ENCODE measurements at regions not wholly inside any gene's neighbourhood (a gene's known extent, or its start where the extent isn't known, plus 50 kb on each side); places are given as distances from the start of the nearest gene placed in this dataset.

DNA sequence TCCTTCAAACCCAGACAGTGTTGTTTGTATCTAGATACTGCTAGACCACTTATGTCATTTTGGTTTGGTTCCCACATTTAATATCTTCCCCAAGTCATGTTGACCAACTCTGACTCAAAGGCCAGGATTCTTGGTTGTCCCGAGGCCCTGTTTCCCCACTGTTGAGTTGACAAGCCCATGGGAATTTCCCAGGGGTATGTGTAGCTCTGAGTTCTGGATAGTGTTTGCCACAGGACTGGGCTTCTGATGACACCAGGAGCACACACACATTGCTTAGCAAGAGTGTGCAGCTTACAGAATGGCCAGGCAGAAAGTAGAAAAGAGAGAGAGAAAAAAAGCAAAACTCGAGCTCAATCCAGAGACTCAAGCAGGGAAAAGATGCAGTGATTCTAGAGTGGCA, 214.4 kb downstream of the NXNL2 start:
- no peak overlapping the region for H3K4me3 ChIP-seq
- DNase-seq, result no peak
- intact Hi-C loops (cut with DNase I; ENCODE audit: low total_unique reads) (no loop called here), in situ Hi-C loops (cut with MboI; ENCODE audit: low pct_ligation_motif_present in 1 of 4, low pct_unique_long_range_greater_than_20kb in 1 of 4, low sequenced_read_pairs in 3 of 4) (no loop called here)
- peak overlapping the region; percentile 49 to 72 (median 53) for H3K27ac ChIP-seq
- no peaks in the 10 kb centered on the region for H3K36me3 ChIP-seq
- peaks cover 0 to 27% (median 16%) of the 10 kb centered on the region in 4 donors for H3K4me1 ChIP-seq
- no peaks in the 10 kb centered on the region for H3K9me3 ChIP-seq
- H3K27me3 ChIP-seq, result no peaks in the 10 kb centered on the region
- TF ChIP-seq EP300 (IDR thresholded peaks at IDR 0.05; ENCODE audit: low read depth) (no peak), POLR2A (IDR thresholded peaks at IDR 0.05) (no peak)
- TF ChIP-seq, protein P1, sequence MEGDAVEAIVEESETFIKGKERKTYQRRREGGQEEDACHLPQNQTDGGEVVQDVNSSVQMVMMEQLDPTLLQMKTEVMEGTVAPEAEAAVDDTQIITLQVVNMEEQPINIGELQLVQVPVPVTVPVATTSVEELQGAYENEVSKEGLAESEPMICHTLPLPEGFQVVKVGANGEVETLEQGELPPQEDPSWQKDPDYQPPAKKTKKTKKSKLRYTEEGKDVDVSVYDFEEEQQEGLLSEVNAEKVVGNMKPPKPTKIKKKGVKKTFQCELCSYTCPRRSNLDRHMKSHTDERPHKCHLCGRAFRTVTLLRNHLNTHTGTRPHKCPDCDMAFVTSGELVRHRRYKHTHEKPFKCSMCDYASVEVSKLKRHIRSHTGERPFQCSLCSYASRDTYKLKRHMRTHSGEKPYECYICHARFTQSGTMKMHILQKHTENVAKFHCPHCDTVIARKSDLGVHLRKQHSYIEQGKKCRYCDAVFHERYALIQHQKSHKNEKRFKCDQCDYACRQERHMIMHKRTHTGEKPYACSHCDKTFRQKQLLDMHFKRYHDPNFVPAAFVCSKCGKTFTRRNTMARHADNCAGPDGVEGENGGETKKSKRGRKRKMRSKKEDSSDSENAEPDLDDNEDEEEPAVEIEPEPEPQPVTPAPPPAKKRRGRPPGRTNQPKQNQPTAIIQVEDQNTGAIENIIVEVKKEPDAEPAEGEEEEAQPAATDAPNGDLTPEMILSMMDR (IDR thresholded peaks at IDR 0.05), result no peak
- WGBS, 2 donors (ENCODE audit: low coverage in 1 of 2), result 49 to 62% methylated on average over 2 of the region's 2 CpGs

DNA sequence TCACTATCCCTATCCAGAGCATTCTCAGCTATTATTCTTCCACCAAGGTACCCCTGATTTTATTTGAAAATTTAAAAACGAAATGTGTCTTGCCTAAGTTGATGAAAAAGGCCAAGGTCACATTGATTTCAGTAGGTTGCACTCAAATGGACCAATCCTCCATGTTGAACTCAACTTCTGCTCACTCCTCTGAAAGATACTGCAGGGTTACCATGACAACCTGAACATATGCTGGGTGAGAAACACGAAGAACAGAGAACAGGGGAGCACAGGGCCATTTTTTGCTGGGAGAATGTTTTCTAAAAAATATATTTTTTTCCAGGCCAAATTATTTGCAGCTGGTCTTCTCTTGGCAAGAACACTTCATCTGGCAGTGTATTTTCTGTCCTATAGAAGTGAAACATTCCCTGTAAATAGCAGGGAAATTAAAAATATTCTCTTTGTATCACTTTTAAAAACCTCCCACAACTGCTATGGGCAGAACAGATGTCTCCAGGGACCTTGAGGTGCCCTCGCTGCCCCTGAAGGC, 215.9 kb downstream of the NXNL2 start:
- in situ Hi-C loops (cut with MboI; ENCODE audit: low pct_ligation_motif_present in 1 of 4, low pct_unique_long_range_greater_than_20kb in 1 of 4, low sequenced_read_pairs in 3 of 4), result no loop called here
- intact Hi-C loops (cut with DNase I; ENCODE audit: low total_unique reads), result no loop called here
- TF ChIP-seq POLR2A (IDR thresholded peaks at IDR 0.05) (no peak), EP300 (IDR thresholded peaks at IDR 0.05; ENCODE audit: low read depth) (no peak), POLR2AphosphoS5 (IDR thresholded peaks at IDR 0.05) (no peak)
- TF ChIP-seq, protein P1 (IDR thresholded peaks at IDR 0.05), result no peak
- Histone ChIP-seq H3K27ac (no peak overlapping the region), H3K4me3 (no peak overlapping the region), H3K36me3 (no peaks in the 10 kb centered on the region), H3K9me3 (no peaks in the 10 kb centered on the region), H3K27me3 (no peaks in the 10 kb centered on the region), H3K4me1 (peaks cover 0 to 22% (median 16%) of the 10 kb centered on the region in 4 donors)
- no peak for DNase-seq
- WGBS, 2 donors (ENCODE audit: low coverage in 1 of 2), result 43 to 63% methylated on average over 2 to 3 of the region's 3 CpGs

DNA sequence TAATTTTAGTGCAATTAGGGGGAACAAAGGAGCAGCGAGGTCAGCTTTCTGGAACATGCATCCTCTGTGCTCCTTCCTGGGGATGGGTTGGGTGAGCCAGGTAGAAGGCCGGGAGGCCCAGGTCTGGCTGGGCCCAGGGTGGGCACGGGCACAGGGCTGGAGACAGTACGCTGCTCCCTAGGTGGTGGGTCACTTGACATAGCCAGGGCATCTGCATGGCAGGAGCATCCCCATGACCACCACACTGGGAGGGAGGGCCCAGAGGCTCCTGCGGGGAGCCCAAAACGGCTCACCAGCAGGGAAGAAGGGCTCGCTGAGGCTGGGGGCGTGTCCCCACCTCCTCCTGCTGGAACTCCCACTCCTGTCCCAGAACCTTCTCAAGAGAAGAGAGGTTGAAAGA, 216.8 kb downstream of the NXNL2 start:
- TF ChIP-seq POLR2A (IDR thresholded peaks at IDR 0.05) (no peak), EP300 (IDR thresholded peaks at IDR 0.05; ENCODE audit: low read depth) (no peak), POLR2AphosphoS5 (IDR thresholded peaks at IDR 0.05) (no peak)
- TF ChIP-seq, protein P1 (IDR thresholded peaks at IDR 0.05), result no peak
- WGBS, 2 donors (ENCODE audit: low coverage in 1 of 2), result 74 to 92% methylated on average over 4 to 8 of the region's 8 CpGs
- peaks cover 0 to 17% (median 10%) of the 10 kb centered on the region in 4 donors for H3K4me1 ChIP-seq
- H3K27ac ChIP-seq, result no peak overlapping the region
- in situ Hi-C loops (cut with MboI; ENCODE audit: low pct_ligation_motif_present in 1 of 4, low pct_unique_long_range_greater_than_20kb in 1 of 4, low sequenced_read_pairs in 3 of 4) (no loop called here), intact Hi-C loops (cut with DNase I; ENCODE audit: low total_unique reads) (no loop called here)
- no peak for DNase-seq
- no peaks in the 10 kb centered on the region for H3K27me3 ChIP-seq
- no peaks in the 10 kb centered on the region for H3K9me3 ChIP-seq
- no peak overlapping the region for H3K4me3 ChIP-seq
- H3K36me3 ChIP-seq, result no peaks in the 10 kb centered on the region

DNA sequence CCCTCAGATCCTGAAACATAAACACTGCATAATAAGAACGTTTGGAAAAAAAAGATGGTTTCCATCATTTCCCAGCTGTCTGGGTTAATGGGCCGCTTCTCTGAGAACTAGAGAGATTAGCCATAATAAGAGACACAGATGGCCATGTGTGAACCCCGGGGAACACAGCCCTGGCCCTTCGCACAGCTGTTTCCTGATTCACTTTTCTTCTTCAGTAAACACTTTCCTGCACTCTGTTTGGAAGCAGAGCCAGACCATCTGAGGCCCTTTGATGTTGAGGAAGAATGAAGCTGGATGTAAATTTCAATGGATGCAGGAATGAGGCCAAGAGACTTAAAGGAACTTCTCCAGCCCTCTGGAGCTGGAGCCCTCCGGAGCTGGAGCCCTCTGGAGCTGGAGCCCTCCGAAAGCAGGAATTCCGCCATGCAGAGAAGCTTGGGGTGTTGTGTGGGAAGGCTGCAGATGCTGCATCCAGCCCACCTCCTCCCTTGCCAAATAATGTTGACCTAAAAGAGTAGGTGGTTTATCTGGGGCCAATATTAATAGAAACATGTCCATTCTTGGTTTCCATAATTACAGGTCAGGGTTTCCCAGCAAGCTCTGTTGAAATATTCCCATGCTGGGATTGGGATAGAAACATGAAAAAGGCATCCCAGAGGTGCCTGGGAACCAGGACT, 218.9 kb downstream of the NXNL2 start:
- H3K4me3 ChIP-seq, result no peak overlapping the region
- H3K4me1 ChIP-seq, result peaks cover 0 to 8% (median 2%) of the 10 kb centered on the region in 4 donors
- in situ Hi-C loops (cut with MboI; ENCODE audit: low pct_ligation_motif_present in 1 of 4, low pct_unique_long_range_greater_than_20kb in 1 of 4, low sequenced_read_pairs in 3 of 4) (no loop called here), intact Hi-C loops (cut with DNase I; ENCODE audit: low total_unique reads) (no loop called here)
- 47 to 60% methylated on average over 1 to 7 of the region's 7 CpGs for WGBS, 2 donors (ENCODE audit: low coverage in 1 of 2)
- no peaks in the 10 kb centered on the region for H3K9me3 ChIP-seq
- no peak for DNase-seq
- no peak for TF ChIP-seq EP300 (IDR thresholded peaks at IDR 0.05; ENCODE audit: low read depth)
- TF ChIP-seq POLR2A (IDR thresholded peaks at IDR 0.05), result no peak
- TF ChIP-seq POLR2AphosphoS5 (IDR thresholded peaks at IDR 0.05), result no peak
- TF ChIP-seq, protein P1 (IDR thresholded peaks at IDR 0.05), result no peak
- H3K27me3 ChIP-seq, result no peaks in the 10 kb centered on the region
- peak overlapping the region in 2 of 4 donors; percentile 21 to 29 for H3K27ac ChIP-seq
- no peaks in the 10 kb centered on the region for H3K36me3 ChIP-seq

Measured in transverse colon (tissue), 4 donors.